Left ventricle myocardium inferior (tissue), 1 donor: ENCODE measurements at regions not wholly inside any gene's neighbourhood (a gene's known extent, or its start where the extent isn't known, plus 50 kb on each side); places are given as distances from the start of the nearest gene placed in this dataset.
A peak's percentile ranks its signal among the peaks of the same experiment; 100 is the strongest.

ENCODE experiments used
- DNase-seq: peaks from one replicate; pipeline ENCODE4 v3.0.0-alpha.2; 2020
- H3K27ac ChIP-seq: fragments of 200-600 bp; replicated peaks from 2 replicates; pipeline ENCODE4 v1.8.0; 2021
- H3K27me3 ChIP-seq: fragments of 200-600 bp; 2 replicates; pipeline ENCODE4 v1.8.0; 2021; ENCODE audit warnings: low read depth
- H3K36me3 ChIP-seq: fragments of 200-600 bp; 2 replicates; pipeline ENCODE4 v1.8.0; 2021
- H3K4me1 ChIP-seq: fragments of 200-600 bp; 2 replicates; pipeline ENCODE4 v1.8.0; 2021
- H3K4me3 ChIP-seq: fragments of 200-600 bp; 2 replicates; pipeline ENCODE4 v1.8.0; 2021; ENCODE audit warnings: mild to moderate bottlenecking, moderate library complexity
- H3K9me3 ChIP-seq: fragments of 200-600 bp; replicated peaks from 2 replicates; pipeline ENCODE4 v1.8.0; 2021
- CTCF ChIP-seq: fragments of 200-600 bp; IDR thresholded peaks from 2 replicates; pipeline ENCODE4 v1.8.0; 2021; ENCODE audit warnings: antibody characterized with exemption, mild to moderate bottlenecking, borderline replicate concordance
- intact Hi-C: fragments of 100-400 bp; cut with micrococcal nuclease; formaldehyde crosslinking; loops from one replicate; pipeline ENCODE4 v1.11.0; 2022
- donor health status: DM: no; HTN: yes; CAD: no; lungs with severe emphysema.

GRCh38 chr7:106476751-106477150, 184.2 kb downstream of the CCDC71L start:
- no peaks in the 10 kb centered on the region for H3K27me3 ChIP-seq
- H3K4me3 ChIP-seq: no peak overlapping the region
- intact Hi-C loops: no loop called here
- no peaks in the 10 kb centered on the region for H3K4me1 ChIP-seq
- TF ChIP-seq CTCF: no peak
- no peaks in the 10 kb centered on the region for H3K36me3 ChIP-seq
- H3K9me3 ChIP-seq: no peaks in the 10 kb centered on the region
- no peak overlapping the region for H3K27ac ChIP-seq
- no peak for DNase-seq

GRCh38 chr7:106472741-106473140, 188.0 kb upstream of the NAMPT start:
- no peak for DNase-seq
- no peaks in the 10 kb centered on the region for H3K27me3 ChIP-seq
- intact Hi-C loops: no loop called here
- no peaks in the 10 kb centered on the region for H3K9me3 ChIP-seq
- H3K36me3 ChIP-seq: no peaks in the 10 kb centered on the region
- H3K4me3 ChIP-seq: no peak overlapping the region
- H3K27ac ChIP-seq: no peak overlapping the region
- H3K4me1 ChIP-seq: no peaks in the 10 kb centered on the region
- no peak for TF ChIP-seq CTCF

GRCh38 chr7:106471686-106472440, 187.1 kb upstream of the NAMPT start:
- Histone ChIP-seq H3K4me3 (no peak overlapping the region), H3K36me3 (no peaks in the 10 kb centered on the region), H3K27ac (no peak overlapping the region), H3K4me1 (peaks cover 3% of the 10 kb centered on the region), H3K9me3 (no peaks in the 10 kb centered on the region), H3K27me3 (no peaks in the 10 kb centered on the region)
- no peak for TF ChIP-seq CTCF
- intact Hi-C loops: no loop called here
- no peak for DNase-seq

- TF ChIP-seq CTCF: no peak
- H3K36me3 ChIP-seq: no peaks in the 10 kb centered on the region
- no peak overlapping the region for H3K27ac ChIP-seq
- H3K9me3 ChIP-seq: no peaks in the 10 kb centered on the region
- H3K4me3 ChIP-seq: no peak overlapping the region
- H3K4me1 ChIP-seq: peaks cover 11% of the 10 kb centered on the region
- no peaks in the 10 kb centered on the region for H3K27me3 ChIP-seq
- intact Hi-C loops: no loop called here
- DNase-seq: no peak
Observed at GRCh38 chr7:106471021-106471420, 186.2 kb upstream of the NAMPT start.

- DNase-seq: no peak
- Histone ChIP-seq H3K36me3 (no peaks in the 10 kb centered on the region), H3K27me3 (no peaks in the 10 kb centered on the region), H3K4me1 (peaks cover 21% of the 10 kb centered on the region), H3K27ac (peak overlapping the region; percentile 31), H3K4me3 (no peak overlapping the region), H3K9me3 (no peaks in the 10 kb centered on the region)
- TF ChIP-seq CTCF: no peak
- intact Hi-C loops: no loop called here
Observed at GRCh38 chr7:106466867-106467266, 182.1 kb upstream of the NAMPT start.
